ENCODE measurements at regions not wholly inside any gene's neighbourhood (a gene's known extent, or its start where the extent isn't known, plus 50 kb on each side); places are given as distances from the start of the nearest gene placed in this dataset.

GRCh38 chr10:78513330-78513729 lies 479.7 kb downstream of the RPS24 start:
- TF ChIP-seq TCF12 (IDR thresholded peaks at IDR 0.05; ENCODE audit: low read depth) (no peak), ZBTB7A (IDR thresholded peaks at IDR 0.05; ENCODE audit: low read depth) (no peak), MAX (IDR thresholded peaks at IDR 0.05) (no peak), YY1 (IDR thresholded peaks at IDR 0.05; ENCODE audit: low read depth) (no peak), FOXM1 (IDR thresholded peaks at IDR 0.05; ENCODE audit: borderline replicate concordance, low read depth) (no peak), TAF1 (IDR thresholded peaks at IDR 0.05; ENCODE audit: low read depth) (no peak)

- no peak for TF ChIP-seq USF1 (IDR thresholded peaks at IDR 0.05)
- TF ChIP-seq ZBTB7A (IDR thresholded peaks at IDR 0.05; ENCODE audit: low read depth), result no peak
- no peak for TF ChIP-seq REST (IDR thresholded peaks at IDR 0.05; ENCODE audit: low read depth)
- TF ChIP-seq FOXM1 (IDR thresholded peaks at IDR 0.05; ENCODE audit: borderline replicate concordance, low read depth), result no peak
- no peak for TF ChIP-seq NFIC (IDR thresholded peaks at IDR 0.05)
- TF ChIP-seq EGR1 (IDR thresholded peaks at IDR 0.05), result no peak
- TF ChIP-seq TCF12 (IDR thresholded peaks at IDR 0.05; ENCODE audit: low read depth), result no peak
- TF ChIP-seq TEAD4 (IDR thresholded peaks at IDR 0.05), result no peak
- TF ChIP-seq CREB1 (IDR thresholded peaks at IDR 0.05; ENCODE audit: low read depth), result no peak
- TF ChIP-seq CEBPB (IDR thresholded peaks at IDR 0.05), result no peak
Observed at GRCh38 chr10:78513986-78514385, 480.3 kb downstream of the RPS24 start.

GRCh38 chr10:78514459-78514858 lies 480.8 kb downstream of the RPS24 start:
- no peak for TF ChIP-seq REST (IDR thresholded peaks at IDR 0.05; ENCODE audit: low read depth)
- TF ChIP-seq TCF12 (IDR thresholded peaks at IDR 0.05; ENCODE audit: low read depth), result no peak
- TF ChIP-seq NFIC (IDR thresholded peaks at IDR 0.05), result no peak
- no peak for TF ChIP-seq RAD21 (IDR thresholded peaks at IDR 0.05; ENCODE audit: low read depth)
- no peak for TF ChIP-seq CEBPB (IDR thresholded peaks at IDR 0.05)
- TF ChIP-seq EGR1 (IDR thresholded peaks at IDR 0.05), result no peak

GRCh38 chr10:78515038-78515872 lies 481.6 kb downstream of the RPS24 start:
- TF ChIP-seq EGR1 (IDR thresholded peaks at IDR 0.05) (no peak), YY1 (IDR thresholded peaks at IDR 0.05; ENCODE audit: low read depth) (no peak), EP300 (IDR thresholded peaks at IDR 0.05; ENCODE audit: borderline replicate concordance) (no peak), CEBPB (IDR thresholded peaks at IDR 0.05) (no peak), MAX (IDR thresholded peaks at IDR 0.05) (no peak), TCF12 (IDR thresholded peaks at IDR 0.05; ENCODE audit: low read depth) (no peak), TAF1 (IDR thresholded peaks at IDR 0.05; ENCODE audit: low read depth) (no peak), CREB1 (IDR thresholded peaks at IDR 0.05; ENCODE audit: low read depth) (no peak), TEAD4 (IDR thresholded peaks at IDR 0.05) (no peak), ZBTB7A (IDR thresholded peaks at IDR 0.05; ENCODE audit: low read depth) (no peak), NFIC (IDR thresholded peaks at IDR 0.05) (no peak), RAD21 (IDR thresholded peaks at IDR 0.05; ENCODE audit: low read depth) (no peak), FOXM1 (IDR thresholded peaks at IDR 0.05; ENCODE audit: borderline replicate concordance, low read depth) (no peak), REST (IDR thresholded peaks at IDR 0.05; ENCODE audit: low read depth) (no peak), USF1 (IDR thresholded peaks at IDR 0.05) (no peak)

- TF ChIP-seq RAD21 (IDR thresholded peaks at IDR 0.05; ENCODE audit: low read depth), result no peak
- TF ChIP-seq TCF12 (IDR thresholded peaks at IDR 0.05; ENCODE audit: low read depth), result no peak
- TF ChIP-seq ZBTB7A (IDR thresholded peaks at IDR 0.05; ENCODE audit: low read depth), result no peak
- TF ChIP-seq TAF1 (IDR thresholded peaks at IDR 0.05; ENCODE audit: low read depth), result no peak
- no peak for TF ChIP-seq NFIC (IDR thresholded peaks at IDR 0.05)
- no peak for TF ChIP-seq TEAD4 (IDR thresholded peaks at IDR 0.05)
- TF ChIP-seq FOXM1 (IDR thresholded peaks at IDR 0.05; ENCODE audit: borderline replicate concordance, low read depth), result no peak
- no peak for TF ChIP-seq MAX (IDR thresholded peaks at IDR 0.05)
Observed at GRCh38 chr10:78515873-78516153, 482.1 kb downstream of the RPS24 start.

Measured in Ishikawa (cell line).